GM12892 (cell line): ENCODE measurements at regions not wholly inside any gene's neighbourhood (a gene's known extent, or its start where the extent isn't known, plus 50 kb on each side); places are given as distances from the start of the nearest gene placed in this dataset.

Experiments used
- POLR2A ChIP-seq: IDR thresholded peaks from 2 replicates; pipeline ENCODE4 v1.6.1; 2011; ENCODE audit warnings: low read depth, low read length, control low read depth
- POLR2AphosphoS5 ChIP-seq: IDR thresholded peaks from 2 replicates; pipeline ENCODE4 v1.6.1; 2011; ENCODE audit warnings: low read depth, low read length, control low read depth
- TAF1 ChIP-seq: IDR thresholded peaks from 2 replicates; pipeline ENCODE4 v1.6.1; 2011; ENCODE audit warnings: low read depth, mild to moderate bottlenecking, control low read depth, low read length, borderline replicate concordance

DNA sequence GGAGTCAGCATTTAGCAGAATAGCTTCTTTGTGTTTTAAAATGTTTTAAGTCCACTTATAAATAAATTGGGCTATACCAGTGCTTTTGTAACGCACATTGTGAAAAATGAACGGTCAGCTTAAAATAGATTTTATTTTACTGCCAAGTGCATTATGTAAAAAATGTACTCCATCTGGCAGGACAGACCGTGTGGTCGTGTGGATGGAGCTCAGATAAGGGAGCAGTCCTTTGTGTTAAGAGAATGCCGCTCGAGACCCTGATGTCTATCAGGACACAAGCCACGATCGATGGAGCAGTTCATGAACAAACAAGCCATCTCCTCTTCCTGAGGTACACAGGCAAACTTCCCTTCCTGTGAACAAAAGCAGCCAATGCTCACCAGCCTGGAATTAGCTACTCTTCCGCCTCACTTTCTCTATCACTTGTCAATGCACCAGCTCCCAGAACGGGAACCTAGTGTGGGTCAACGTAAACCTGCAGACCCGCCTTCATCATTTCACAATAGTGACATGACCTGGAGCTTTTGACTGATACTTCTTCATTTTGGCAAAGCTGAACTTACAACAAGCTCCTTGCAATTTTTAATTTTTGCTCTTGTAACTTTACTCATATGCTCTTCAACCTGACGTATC lies 243.5 kb downstream of the TGFB2 start:
- TF ChIP-seq POLR2A (no peak), TAF1 (no peak), POLR2AphosphoS5 (no peak)
